Spleen (tissue), 11 donors: ENCODE measurements at regions not wholly inside any gene's neighbourhood (a gene's known extent, or its start where the extent isn't known, plus 50 kb on each side); places are given as distances from the start of the nearest gene placed in this dataset.
A peak's percentile ranks its signal among the peaks of the same experiment; 100 is the strongest.

Experiments used
- DNase-seq: peaks from one replicate; pipeline ENCODE4 v3.0.0-alpha.2; 2020
- H3K27ac ChIP-seq, 8 donors: fragments of 200-600 bp; sonication (generic) in 7 of 8; 1 replicate in 4 of 8; 2 replicates in 4 of 8; pipeline versions ENCODE4 v1.5.0 to v1.8.0; 2016 to 2021; ENCODE audit warnings: inconsistent platforms in 4 of 8, mild to moderate bottlenecking in 4 of 8, moderate library complexity in 1 of 8
- H3K27me3 ChIP-seq, 7 donors: fragments of 200-600 bp; sonication (generic) in 6 of 7; replicated peaks in 1 of 7; 1 replicate in 4 of 7; 2 replicates in 3 of 7; pipeline versions ENCODE4 v1.5.0 to v1.8.0; 2016 to 2021; ENCODE audit warnings: inconsistent platforms in 3 of 7, mild to moderate bottlenecking in 1 of 7
- H3K36me3 ChIP-seq, 6 donors: fragments of 200-600 bp; sonication (generic) in 5 of 6; 1 replicate in 4 of 6; 2 replicates in 2 of 6; pipeline versions ENCODE4 v1.5.0 to v1.8.0; 2016 to 2021; ENCODE audit warnings: inconsistent platforms in 2 of 6
- H3K4me1 ChIP-seq, 6 donors: fragments of 200-600 bp; sonication (generic) in 5 of 6; 1 replicate in 3 of 6; 2 replicates in 3 of 6; pipeline versions ENCODE4 v1.5.0 to v1.8.0; 2016 to 2021; ENCODE audit warnings: inconsistent platforms in 3 of 6
- H3K4me3 ChIP-seq, 8 donors: fragments of 200-600 bp; sonication (generic) in 7 of 8; 1 replicate in 4 of 8; 2 replicates in 4 of 8; pipeline versions ENCODE4 v1.5.0 to v1.8.0; 2016 to 2021; ENCODE audit warnings: inconsistent platforms in 4 of 8, mild to moderate bottlenecking in 4 of 8, moderate library complexity in 2 of 8
- H3K9me3 ChIP-seq, 8 donors: fragments of 200-600 bp; sonication (generic) in 7 of 8; 1 replicate in 4 of 8; 2 replicates in 4 of 8; pipeline versions ENCODE4 v1.5.0 to v1.8.0; 2016 to 2021; ENCODE audit warnings: inconsistent platforms in 4 of 8
- CTCF ChIP-seq, 11 experiments: fragments of 200-600 bp in 7 of 11; fragments of 450-650 bp in 4 of 11; sonication (generic) in 4 of 11; IDR thresholded peaks in 8 of 11; conservative IDR thresholded peaks in 3 of 11; 1 replicate in 7 of 11; 2 replicates in 4 of 11; pipeline versions ENCODE4 v1.4.0 to v1.8.0; 2016 to 2021; ENCODE audit warnings: antibody characterized with exemption in 11 of 11, inconsistent platforms in 4 of 11, mild to moderate bottlenecking in 1 of 11
- POLR2A ChIP-seq, 3 donors: fragments of 450-650 bp; IDR thresholded peaks; one replicate each; pipeline ENCODE4 v1.5.1; 2017; ENCODE audit warnings: antibody characterized with exemption in 3 of 3, mild to moderate bottlenecking in 1 of 3
- POLR2AphosphoS5 ChIP-seq, 3 donors: sonication (generic); formaldehyde crosslinking; IDR thresholded peaks; one replicate each; pipeline ENCODE4 v1.5.1; 2017; ENCODE audit warnings: antibody characterized with exemption in 3 of 3
- WGBS, 5 donors: extraction: QIAGEN DNeasy Blood & Tissue Kit in 3 of 5; methylation state at CpG; one replicate each; pipeline versions ENCODE4 v1.1.5 to v1.1.7; 2013 to 2018; 5-methylcytosine and 5-hydroxymethylcytosine counted together
- intact Hi-C: fragments of 100-400 bp; cut with DNase I; formaldehyde crosslinking; loops from one replicate; pipeline ENCODE4 v1.15.0; 2023; ENCODE audit warnings: low total_unique reads
- donor health status: healthy with polysubstance abuse.
- donor health status: DM: no; HTN: no; CAD: no; lungs with moderate emphysema.
- donor health status: DM: no; HTN: no; CAD: no.
- donor health status: Bipolar disorder and iron deficiency.
- donor health status: healthy.
- donor health status: DM: no; HTN: no; CAD: no.
- donor health status: DM: yes; HTN: yes; CAD: no.

- DNase-seq, result peak; percentile 62
- 30 to 58% (median 46%) methylated on average over 3 of the region's 3 CpGs for WGBS, 5 donors
- Histone ChIP-seq H3K27ac (no peak overlapping the region), H3K36me3 (no peaks in the 10 kb centered on the region), H3K4me1 (no peaks in the 10 kb centered on the region), H3K27me3 (no peaks in the 10 kb centered on the region), H3K9me3 (no peaks in the 10 kb centered on the region), H3K4me3 (no peak overlapping the region)
- no peak for TF ChIP-seq POLR2A (IDR thresholded peaks at IDR 0.05)
- TF ChIP-seq POLR2AphosphoS5 (IDR thresholded peaks at IDR 0.05), result no peak
- no peak for TF ChIP-seq CTCF (IDR thresholded peaks at IDR 0.05 in 8 of 11, conservative IDR thresholded peaks at IDR 0.05 in 3 of 11)
- intact Hi-C loops, result no loop called here
Measured at GRCh38 chr3:144270100-144270499, 298.5 kb downstream of the DIPK2A start.

DNA sequence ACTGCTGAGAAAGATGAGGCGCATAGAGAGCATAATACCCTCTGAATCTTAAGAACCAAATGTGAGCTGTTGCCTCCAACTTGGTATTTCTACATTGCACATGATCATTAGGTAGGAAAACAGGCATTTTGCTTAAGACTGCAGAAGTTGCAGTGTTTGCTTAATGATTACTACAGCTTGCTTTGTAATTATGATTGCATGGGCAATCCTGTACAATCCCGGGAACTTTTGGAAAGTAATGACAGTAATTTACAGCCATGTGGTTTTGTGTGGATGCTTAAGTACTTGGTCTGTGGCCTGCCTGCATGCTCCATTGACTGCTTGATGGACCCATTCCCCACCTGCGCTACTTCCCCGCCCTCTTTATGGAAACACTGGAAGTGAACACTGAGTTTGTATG, 301.1 kb downstream of the DIPK2A start:
- DNase-seq, result no peak
- intact Hi-C loops, result no loop called here
- WGBS, 5 donors, result 84 to 95% (median 88%) methylated on average over 4 of the region's 4 CpGs
- H3K4me3 ChIP-seq, result no peak overlapping the region
- no peak overlapping the region for H3K27ac ChIP-seq
- no peaks in the 10 kb centered on the region for H3K9me3 ChIP-seq
- H3K27me3 ChIP-seq, result no peaks in the 10 kb centered on the region
- H3K4me1 ChIP-seq, result no peaks in the 10 kb centered on the region
- no peaks in the 10 kb centered on the region for H3K36me3 ChIP-seq
- TF ChIP-seq POLR2AphosphoS5 (IDR thresholded peaks at IDR 0.05), result no peak
- no peak for TF ChIP-seq POLR2A (IDR thresholded peaks at IDR 0.05)
- TF ChIP-seq CTCF (IDR thresholded peaks at IDR 0.05 in 8 of 11, conservative IDR thresholded peaks at IDR 0.05 in 3 of 11), result no peak

DNA sequence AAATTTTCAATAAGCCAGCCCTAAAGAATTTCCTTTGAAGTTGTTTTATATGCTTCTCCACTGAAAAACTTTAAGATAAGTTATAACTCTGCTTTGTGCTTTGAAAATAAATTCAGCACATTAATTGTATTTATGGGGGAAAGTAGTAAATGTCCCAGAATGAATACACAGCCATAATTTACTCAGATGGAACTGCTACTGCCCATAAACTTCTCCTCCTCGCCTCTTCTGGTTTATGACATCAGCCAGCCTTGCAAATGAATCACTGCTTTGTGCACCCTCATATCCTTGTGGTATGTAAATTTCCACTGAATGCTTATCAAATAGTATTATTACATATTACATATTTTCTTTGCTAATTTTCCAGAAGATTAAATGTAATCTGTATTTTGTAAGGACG, 302.0 kb downstream of the DIPK2A start:
- intact Hi-C loops, result no loop called here
- H3K4me3 ChIP-seq, result no peak overlapping the region
- H3K36me3 ChIP-seq, result no peaks in the 10 kb centered on the region
- H3K4me1 ChIP-seq, result no peaks in the 10 kb centered on the region
- H3K27ac ChIP-seq, result no peak overlapping the region
- DNase-seq, result no peak
- TF ChIP-seq POLR2AphosphoS5 (IDR thresholded peaks at IDR 0.05) (no peak), POLR2A (IDR thresholded peaks at IDR 0.05) (no peak), CTCF (IDR thresholded peaks at IDR 0.05 in 8 of 11, conservative IDR thresholded peaks at IDR 0.05 in 3 of 11) (no peak)
- H3K9me3 ChIP-seq, result no peaks in the 10 kb centered on the region
- H3K27me3 ChIP-seq, result no peaks in the 10 kb centered on the region
- WGBS, 5 donors, result 76 to 87% (median 87%) methylated on average over 2 of the region's 2 CpGs

GRCh38 chr3:144275005-144275404, 303.4 kb downstream of the DIPK2A start:
- Histone ChIP-seq H3K4me1 (no peaks in the 10 kb centered on the region), H3K9me3 (no peaks in the 10 kb centered on the region), H3K4me3 (no peak overlapping the region), H3K27ac (no peak overlapping the region), H3K36me3 (no peaks in the 10 kb centered on the region), H3K27me3 (no peaks in the 10 kb centered on the region)
- TF ChIP-seq POLR2AphosphoS5 (IDR thresholded peaks at IDR 0.05) (no peak), POLR2A (IDR thresholded peaks at IDR 0.05) (no peak), CTCF (IDR thresholded peaks at IDR 0.05 in 8 of 11, conservative IDR thresholded peaks at IDR 0.05 in 3 of 11) (no peak)
- DNase-seq, result no peak
- intact Hi-C loops, result no loop called here
